ENCODE measurements at regions not wholly inside any gene's neighbourhood (a gene's known extent, or its start where the extent isn't known, plus 50 kb on each side); places are given as distances from the start of the nearest gene placed in this dataset.

GRCh38 chr2:195352581-195352980, 304.4 kb upstream of the SLC39A10 start:
- POLR2A ChIA-PET, result no interaction called here
- FAIRE-seq, result no peak
- no peak overlapping the region for H3K4me3 ChIP-seq
- H3K27ac ChIP-seq (ENCODE audit: control insufficient read depth, insufficient read depth), result no peak overlapping the region
- no peaks in the 10 kb centered on the region for H4K20me1 ChIP-seq (ENCODE audit: control insufficient read depth, insufficient read depth)
- intact Hi-C loops (cut with micrococcal nuclease; ENCODE audit: unreplicated experiment) (no loop called here), in situ Hi-C loops (cut with MboI) (no loop called here)
- ATAC-seq, result no peak
- no peaks in the 10 kb centered on the region for H3K79me2 ChIP-seq (ENCODE audit: control insufficient read depth, insufficient read depth, low read length)
- RAD21 ChIA-PET (ENCODE audit: unreplicated experiment), result interaction anchor here (1.1 kb wide), 1 partner anchor 19 kb away, joined by 3 read pairs; no protein-coding TSS in a partner anchor
- DNase-seq (ENCODE audit: low read depth, low spot score), result no peak
- H3K9me3 ChIP-seq (replicated peaks; ENCODE audit: control insufficient read depth, insufficient read depth, low read length), result no peaks in the 10 kb centered on the region
- no peak overlapping the region for H3K9ac ChIP-seq (ENCODE audit: control insufficient read depth, insufficient read depth, low read length)
- TF ChIP-seq MAX (IDR thresholded peaks at IDR 0.05; ENCODE audit: low read depth, low read length) (no peak), MYC (IDR thresholded peaks at IDR 0.05; ENCODE audit: insufficient read depth, insufficient read length, insufficient replicate concordance, low read length, severe bottlenecking) (no peak), PML (IDR thresholded peaks at IDR 0.05; ENCODE audit: low read length) (no peak), BMI1 (IDR thresholded peaks at IDR 0.05; ENCODE audit: borderline replicate concordance) (no peak), ATF2 (IDR thresholded peaks at IDR 0.05; ENCODE audit: low read length) (no peak), SMC3 (IDR thresholded peaks at IDR 0.05; ENCODE audit: borderline replicate concordance, low read length) (no peak), CBFB (IDR thresholded peaks at IDR 0.05; ENCODE audit: low read depth) (no peak), HCFC1 (IDR thresholded peaks at IDR 0.05; ENCODE audit: low read length) (no peak), JUNB (IDR thresholded peaks at IDR 0.05) (no peak)
- no peak overlapping the region for H3K4me2 ChIP-seq (ENCODE audit: control insufficient read depth, insufficient read depth)
- no peaks in the 10 kb centered on the region for H3K36me3 ChIP-seq (ENCODE audit: control insufficient read depth in 2 of 2, insufficient read depth in 2 of 2, low read length in 1 of 2)
- CTCF ChIA-PET, result interaction anchor here (1.1 kb wide), 1 partner anchor 12 kb away, joined by 3 read pairs; no protein-coding TSS in a partner anchor
- SMC1A ChIA-PET (ENCODE audit: uncharacterized antibody, unreplicated experiment), result interaction anchor here (0.7 kb wide), 1 partner anchor 12 kb away, joined by 3 read pairs; no protein-coding TSS in a partner anchor
- H3K27me3 ChIP-seq (replicated peaks in 1 of 2; ENCODE audit: control insufficient read depth in 2 of 2, insufficient read depth in 2 of 2, low read length in 1 of 2), result no peaks in the 10 kb centered on the region
- no peaks in the 10 kb centered on the region for H3K4me1 ChIP-seq (ENCODE audit: control insufficient read depth, insufficient read depth, low read length)
- BruUV-seq (replicated peaks), result no TSS peak
- no peak overlapping the region for H2AFZ ChIP-seq (ENCODE audit: control insufficient read depth, low read depth, low read length)
- WGBS (ENCODE audit: insufficient coverage, insufficient replicate concordance, low lambda C conversion rate, missing lambda C conversion rate), result 24% methylated on average over 5 of the region's 5 CpGs

All from GM12878 (cell line).